ENCODE measurements at regions not wholly inside any gene's neighbourhood (a gene's known extent, or its start where the extent isn't known, plus 50 kb on each side); places are given as distances from the start of the nearest gene placed in this dataset.

DNA sequence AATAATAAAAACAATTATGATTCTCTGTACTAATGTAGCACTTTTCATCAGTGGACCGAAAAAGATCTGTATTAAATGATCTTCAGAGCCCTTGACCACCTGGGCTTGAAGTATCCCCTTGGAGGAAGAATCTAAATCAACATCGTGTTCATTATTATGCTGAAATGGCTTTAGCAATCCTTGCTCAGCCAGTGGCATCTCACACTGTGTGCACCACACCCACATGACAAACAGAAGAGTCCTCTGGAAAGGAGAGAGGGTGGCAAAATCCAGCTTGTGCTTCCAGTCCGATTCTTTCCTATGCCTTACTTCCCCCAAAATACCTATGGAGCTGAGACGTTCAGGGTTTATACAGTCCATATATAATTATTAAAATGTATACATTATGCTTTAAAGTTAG lies 318.5 kb upstream of the RUNX1 start:
- TF ChIP-seq, protein P1, sequence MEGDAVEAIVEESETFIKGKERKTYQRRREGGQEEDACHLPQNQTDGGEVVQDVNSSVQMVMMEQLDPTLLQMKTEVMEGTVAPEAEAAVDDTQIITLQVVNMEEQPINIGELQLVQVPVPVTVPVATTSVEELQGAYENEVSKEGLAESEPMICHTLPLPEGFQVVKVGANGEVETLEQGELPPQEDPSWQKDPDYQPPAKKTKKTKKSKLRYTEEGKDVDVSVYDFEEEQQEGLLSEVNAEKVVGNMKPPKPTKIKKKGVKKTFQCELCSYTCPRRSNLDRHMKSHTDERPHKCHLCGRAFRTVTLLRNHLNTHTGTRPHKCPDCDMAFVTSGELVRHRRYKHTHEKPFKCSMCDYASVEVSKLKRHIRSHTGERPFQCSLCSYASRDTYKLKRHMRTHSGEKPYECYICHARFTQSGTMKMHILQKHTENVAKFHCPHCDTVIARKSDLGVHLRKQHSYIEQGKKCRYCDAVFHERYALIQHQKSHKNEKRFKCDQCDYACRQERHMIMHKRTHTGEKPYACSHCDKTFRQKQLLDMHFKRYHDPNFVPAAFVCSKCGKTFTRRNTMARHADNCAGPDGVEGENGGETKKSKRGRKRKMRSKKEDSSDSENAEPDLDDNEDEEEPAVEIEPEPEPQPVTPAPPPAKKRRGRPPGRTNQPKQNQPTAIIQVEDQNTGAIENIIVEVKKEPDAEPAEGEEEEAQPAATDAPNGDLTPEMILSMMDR (conservative IDR thresholded peaks at IDR 0.05; ENCODE audit: low read length): no peak
- no peak for TF ChIP-seq EZH2phosphoT487 (IDR thresholded peaks at IDR 0.05; ENCODE audit: borderline replicate concordance, low read depth, low read length)

Data from OCI-LY7 (cell line).